ENCODE measurements at regions not wholly inside any gene's neighbourhood (a gene's known extent, or its start where the extent isn't known, plus 50 kb on each side); places are given as distances from the start of the nearest gene placed in this dataset.
"Not testable (repeated sequence)": the region's sequence is repeated elsewhere in the genome, so short reads cannot be mapped to it uniquely, and the experiment has no call there.

GRCh38 chr7:85931919-85932318, 711.8 kb upstream of the GRM3 start:
- DNase-seq (no peak), ATAC-seq (no peak)
- intact Hi-C loops (cut with micrococcal nuclease) = no loop called here

- intact Hi-C loops (cut with micrococcal nuclease) = no loop called here
- DNase-seq (no peak), ATAC-seq (no peak)
Measured at GRCh38 chr7:85928500-85928899, 715.2 kb upstream of the GRM3 start.

- ATAC-seq (no peak), DNase-seq (no peak)
- intact Hi-C loops (cut with micrococcal nuclease) = no loop called here
Measured at GRCh38 chr7:85927226-85927625, 716.5 kb upstream of the GRM3 start.

- ATAC-seq = no peak
- DNase-seq = no peak
- intact Hi-C loops (cut with micrococcal nuclease) = no loop called here
Measured at GRCh38 chr7:85924062-85924461, 719.6 kb upstream of the GRM3 start.

GRCh38 chr7:85916016-85916415, 727.7 kb upstream of the GRM3 start:
- no peak for DNase-seq
- intact Hi-C loops (cut with micrococcal nuclease) = no loop called here
- no peak for ATAC-seq

- ATAC-seq (no peak), DNase-seq (no peak)
- intact Hi-C loops (cut with micrococcal nuclease) = no loop called here
Measured at GRCh38 chr7:85914437-85914836, 727.6 kb upstream of the SEMA3D start.

- ATAC-seq = no peak
- intact Hi-C loops (cut with micrococcal nuclease) = loop anchor here (10.0 kb wide), 1 partner anchor 57 kb away; no protein-coding TSS in a partner anchor
- DNase-seq = no peak
Measured at GRCh38 chr7:85908051-85908450, 721.2 kb upstream of the SEMA3D start.

- ATAC-seq = no peak
- intact Hi-C loops (cut with micrococcal nuclease) = no loop called here
- no peak for DNase-seq
Measured at GRCh38 chr7:85897967-85898366, 711.1 kb upstream of the SEMA3D start.

- DNase-seq = no peak
- intact Hi-C loops (cut with micrococcal nuclease) = no loop called here
- ATAC-seq = no peak
Measured at GRCh38 chr7:85896531-85896930, 709.7 kb upstream of the SEMA3D start.

- intact Hi-C loops (cut with micrococcal nuclease) = no loop called here
- ATAC-seq = no peak
- DNase-seq = no peak
Measured at GRCh38 chr7:85895835-85896234, 709.0 kb upstream of the SEMA3D start.

- not testable (repeated sequence) for DNase-seq, ATAC-seq
Measured at GRCh38 chr7:85891900-85892299, 705.0 kb upstream of the SEMA3D start.

GRCh38 chr7:85890244-85890811, 703.5 kb upstream of the SEMA3D start:
- ATAC-seq = no peak
- intact Hi-C loops (cut with micrococcal nuclease) = no loop called here
- DNase-seq = no peak

More at GRCh38 chr7:85891900-85892299, 705.0 kb upstream of the SEMA3D start:
- intact Hi-C loops (cut with micrococcal nuclease) = not testable (repeated sequence)

- intact Hi-C loops (cut with micrococcal nuclease) = no loop called here
- no peak for ATAC-seq
- DNase-seq = no peak
Measured at GRCh38 chr7:85887133-85887532, 700.3 kb upstream of the SEMA3D start.

- DNase-seq = no peak
- intact Hi-C loops (cut with micrococcal nuclease) = no loop called here
- ATAC-seq = no peak
Measured at GRCh38 chr7:85882335-85882734, 695.5 kb upstream of the SEMA3D start.

- intact Hi-C loops (cut with micrococcal nuclease) = no loop called here
- DNase-seq (no peak), ATAC-seq (no peak)
Measured at GRCh38 chr7:85875398-85875797, 688.5 kb upstream of the SEMA3D start.

GRCh38 chr7:85866540-85866939, 679.7 kb upstream of the SEMA3D start:
- ATAC-seq (no peak), DNase-seq (no peak)
- intact Hi-C loops (cut with micrococcal nuclease) = no loop called here

GRCh38 chr7:85851571-85852193, 664.8 kb upstream of the SEMA3D start:
- DNase-seq = no peak
- intact Hi-C loops (cut with micrococcal nuclease) = loop anchor here (10.0 kb wide), 1 partner anchor 817 kb away; no protein-coding TSS in a partner anchor
- no peak for ATAC-seq

- intact Hi-C loops (cut with micrococcal nuclease) = loop anchor here (10.0 kb wide), 1 partner anchor 816 kb away; no protein-coding TSS in a partner anchor
- ATAC-seq (no peak), DNase-seq (no peak)
Measured at GRCh38 chr7:85850381-85850780, 663.5 kb upstream of the SEMA3D start.

GRCh38 chr7:85840554-85840953, 653.7 kb upstream of the SEMA3D start:
- ATAC-seq (no peak), DNase-seq (no peak)
- intact Hi-C loops (cut with micrococcal nuclease) = no loop called here

GRCh38 chr7:85833066-85833465, 646.2 kb upstream of the SEMA3D start:
- intact Hi-C loops (cut with micrococcal nuclease) = no loop called here
- DNase-seq = no peak
- ATAC-seq = no peak

GRCh38 chr7:85830982-85831381, 644.1 kb upstream of the SEMA3D start:
- intact Hi-C loops (cut with micrococcal nuclease) = no loop called here
- DNase-seq = no peak
- ATAC-seq = no peak
